SH-SY5Y (cell line): ENCODE measurements at regions not wholly inside any gene's neighbourhood (a gene's known extent, or its start where the extent isn't known, plus 50 kb on each side); places are given as distances from the start of the nearest gene placed in this dataset.

Source experiments
- GATA2 ChIP-seq: IDR thresholded peaks from 2 replicates; pipeline ENCODE4 v1.6.1; 2011; ENCODE audit warnings: mild to moderate bottlenecking, low read depth, low read length
- GATA3 ChIP-seq: IDR thresholded peaks from 2 replicates; pipeline ENCODE4 v1.6.1; 2011; ENCODE audit warnings: low read depth, mild to moderate bottlenecking, low read length, moderate library complexity

- TF ChIP-seq GATA2 (no peak), GATA3 (no peak)
Observed at GRCh38 chr7:69173846-69174245, 424.4 kb upstream of the AUTS2 start.

DNA sequence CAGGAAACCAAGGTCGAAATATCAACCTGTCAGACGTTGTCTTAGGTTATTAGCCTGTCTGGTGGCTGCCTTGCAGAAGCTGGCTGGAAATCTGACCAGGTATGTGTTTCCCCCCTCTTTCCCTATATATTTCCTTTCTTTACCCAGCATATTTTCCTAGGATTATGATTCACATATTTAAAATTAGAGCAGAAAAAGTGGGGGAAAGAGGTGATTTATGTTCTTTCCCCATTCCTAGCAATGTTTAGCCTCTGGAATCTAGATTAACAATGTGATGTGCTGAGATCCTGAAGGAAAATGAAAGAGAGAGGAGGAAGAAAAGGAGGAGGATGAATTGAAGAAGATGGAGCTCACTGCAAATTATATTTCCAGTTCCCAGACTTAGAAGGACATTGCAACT lies 421.4 kb upstream of the AUTS2 start:
- TF ChIP-seq GATA2 (no peak), GATA3 (no peak)

- no peak for TF ChIP-seq GATA2
- no peak for TF ChIP-seq GATA3
Observed at GRCh38 chr7:69177461-69177861, 420.8 kb upstream of the AUTS2 start.

DNA sequence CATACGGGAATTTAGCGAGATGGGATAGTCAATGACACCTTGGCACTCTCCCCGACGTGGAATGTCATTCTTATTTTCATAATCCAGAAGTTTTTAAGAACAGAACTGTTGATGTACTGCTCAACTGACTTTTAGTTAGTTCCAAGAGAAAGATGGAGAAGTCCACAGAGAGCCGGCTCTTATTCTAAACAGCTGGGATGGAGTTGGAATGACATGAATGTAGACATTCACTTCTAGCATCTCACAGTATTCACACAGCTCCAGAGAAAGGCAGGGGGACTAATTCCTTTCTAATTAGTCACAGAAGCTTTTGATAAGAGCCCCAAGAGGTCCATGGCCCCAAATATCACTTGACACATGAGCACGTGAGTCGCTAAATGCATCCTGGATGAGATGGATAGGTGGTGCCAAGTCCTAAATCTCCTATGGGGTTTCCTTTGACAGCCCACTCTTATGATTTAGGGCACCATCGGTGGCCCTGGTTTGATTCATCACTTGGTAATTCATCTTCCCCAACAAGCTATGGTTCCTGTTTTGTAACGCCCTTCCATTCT lies 420.3 kb upstream of the AUTS2 start:
- no peak for TF ChIP-seq GATA3
- TF ChIP-seq GATA2 = no peak

DNA sequence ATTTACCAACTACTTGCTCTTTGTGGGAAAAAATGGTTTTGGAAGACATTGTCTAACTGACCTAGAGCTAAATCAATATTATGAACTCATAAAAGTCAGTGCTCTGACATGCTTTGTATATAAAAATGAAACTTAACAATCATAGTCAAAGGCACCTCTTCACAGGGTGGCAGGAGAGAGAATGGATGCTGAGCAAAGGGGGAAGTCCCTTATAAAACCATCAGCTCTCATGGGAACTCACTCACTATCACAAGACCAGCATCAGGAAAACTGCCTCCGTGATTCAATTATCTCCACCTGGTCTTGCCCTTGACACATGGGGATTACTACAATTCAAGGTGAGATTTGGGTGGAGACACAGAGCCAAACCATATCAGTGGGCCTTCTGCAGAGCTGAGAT lies 417.6 kb upstream of the AUTS2 start:
- TF ChIP-seq GATA2 = no peak
- no peak for TF ChIP-seq GATA3

DNA sequence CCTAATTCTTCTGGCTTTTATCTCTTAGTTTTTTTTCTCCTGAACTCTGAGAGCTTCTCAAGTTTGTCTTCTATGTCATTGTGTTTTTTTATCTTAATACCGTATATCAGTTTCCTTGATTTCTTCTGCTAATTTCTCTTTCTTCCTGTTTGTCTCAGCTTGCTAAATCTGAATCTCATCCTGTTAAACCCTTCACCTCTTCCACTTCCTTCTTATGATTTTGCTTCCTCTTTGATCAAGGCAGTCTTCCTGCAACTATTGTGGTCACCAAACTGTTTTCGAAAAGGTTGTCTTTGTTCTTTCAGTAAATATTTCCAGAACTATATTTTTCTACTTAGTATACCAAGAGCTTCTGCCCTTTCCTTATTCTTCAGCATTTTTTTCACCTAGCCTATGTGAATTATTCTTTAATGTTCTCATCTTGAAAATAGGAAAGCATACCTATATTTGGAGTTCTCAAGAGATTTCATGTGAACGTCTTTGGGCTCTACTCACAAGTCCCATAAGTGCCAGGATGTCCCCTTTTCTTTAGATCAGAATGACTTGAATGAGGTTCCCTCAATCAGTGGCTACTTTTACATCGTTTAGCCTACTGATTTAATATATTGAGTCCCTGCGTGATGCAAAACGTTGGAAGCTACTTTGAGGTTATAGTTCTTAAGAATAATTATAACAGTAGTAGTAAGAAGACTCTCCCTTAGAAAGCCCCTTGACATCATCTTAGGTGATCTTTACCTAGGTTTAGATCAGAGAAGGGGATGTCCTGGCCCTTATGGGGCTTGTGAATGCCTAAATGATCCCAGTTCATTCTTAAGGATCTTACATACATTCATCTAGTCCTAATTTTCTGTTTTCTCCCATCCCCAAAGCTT lies 415.4 kb upstream of the AUTS2 start:
- no peak for TF ChIP-seq GATA2

DNA sequence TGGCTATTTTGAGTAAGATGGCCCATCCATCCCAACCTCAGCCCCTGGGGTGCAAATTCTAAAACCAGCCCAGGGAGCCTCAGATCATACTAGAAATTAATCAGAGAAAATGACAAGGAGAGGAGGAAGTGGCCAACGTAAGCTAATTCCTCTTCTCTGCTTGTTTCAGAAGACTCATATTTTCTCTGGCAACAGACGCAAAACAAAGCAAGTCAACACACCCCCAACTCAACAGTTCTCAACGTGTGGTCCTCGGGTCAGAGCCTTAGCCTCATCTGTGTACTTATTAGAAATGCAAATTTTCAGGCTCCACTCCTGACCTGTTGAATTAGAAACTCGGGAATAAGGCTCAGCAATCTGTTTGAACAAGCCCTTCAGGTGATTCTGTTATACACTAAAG lies 413.9 kb upstream of the AUTS2 start:
- no peak for TF ChIP-seq GATA3
- no peak for TF ChIP-seq GATA2

DNA sequence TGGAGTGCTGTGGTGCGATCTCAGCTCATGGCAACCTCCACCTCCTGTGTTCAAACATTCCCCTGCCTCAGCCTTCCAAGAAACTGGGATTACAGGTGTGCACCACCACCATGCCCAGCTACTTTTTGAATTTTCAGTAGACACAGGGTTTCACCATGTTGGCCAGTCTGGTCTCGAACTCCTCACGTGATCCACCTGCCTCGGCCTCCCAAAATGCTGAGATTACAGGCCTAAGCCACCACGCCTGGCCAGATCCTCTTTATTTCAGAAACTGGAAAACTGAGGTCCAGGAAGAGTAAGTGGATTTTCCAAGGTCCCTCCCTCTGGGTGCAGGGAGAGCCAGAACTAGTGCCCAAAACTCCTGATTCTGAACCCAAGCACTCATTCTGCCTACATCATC lies 413.1 kb upstream of the AUTS2 start:
- TF ChIP-seq GATA3 = no peak
- no peak for TF ChIP-seq GATA2

GRCh38 chr7:69186974-69187373 lies 411.3 kb upstream of the AUTS2 start:
- TF ChIP-seq GATA3 = no peak
- TF ChIP-seq GATA2 = no peak

DNA sequence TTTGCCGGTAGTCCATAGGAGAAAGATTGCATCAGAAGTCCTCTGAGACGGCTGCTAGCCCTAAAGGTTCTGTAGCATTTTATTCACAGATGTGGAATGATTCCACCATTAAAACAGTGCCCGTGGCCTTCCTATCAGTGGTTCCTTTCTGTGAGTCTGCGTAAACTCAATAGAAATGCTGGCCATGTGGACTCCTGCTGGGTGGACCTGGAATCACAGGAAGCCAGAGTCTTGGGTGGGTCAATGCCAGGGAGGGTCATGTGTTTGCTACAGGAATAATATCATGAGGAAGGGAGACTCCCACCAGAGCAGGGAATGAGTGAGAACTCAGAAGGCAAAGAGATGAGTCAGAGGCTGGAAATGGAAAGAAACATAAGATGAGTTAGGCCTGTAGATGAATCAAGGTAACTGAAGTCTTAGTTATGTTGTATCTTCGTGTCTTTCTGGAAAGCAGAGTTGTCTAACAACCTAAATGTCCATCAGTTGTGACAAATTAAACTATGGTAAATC lies 410.4 kb upstream of the AUTS2 start:
- TF ChIP-seq GATA3 (no peak), GATA2 (no peak)

DNA sequence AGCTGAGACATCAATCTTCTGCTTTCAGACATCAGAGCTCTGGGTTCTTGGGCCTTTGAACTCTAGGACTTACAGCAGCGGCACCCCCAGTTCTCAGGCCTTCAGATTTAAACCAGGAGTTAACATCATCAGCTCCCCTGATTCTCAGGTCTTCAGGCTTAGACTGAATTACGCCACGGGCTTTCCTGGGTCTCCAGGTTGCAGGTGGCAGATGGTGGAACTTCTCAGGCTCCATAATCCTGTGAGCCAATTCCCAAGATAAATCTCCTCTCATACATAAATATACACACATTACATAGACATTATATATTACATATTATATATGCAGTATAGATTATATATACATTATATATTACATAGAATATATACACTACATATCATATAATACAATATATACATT lies 408.9 kb upstream of the AUTS2 start:
- TF ChIP-seq GATA3 (no peak), GATA2 (no peak)

- TF ChIP-seq GATA2 = no peak
- TF ChIP-seq GATA3 = no peak
Observed at GRCh38 chr7:69190025-69190424, 408.2 kb upstream of the AUTS2 start.

DNA sequence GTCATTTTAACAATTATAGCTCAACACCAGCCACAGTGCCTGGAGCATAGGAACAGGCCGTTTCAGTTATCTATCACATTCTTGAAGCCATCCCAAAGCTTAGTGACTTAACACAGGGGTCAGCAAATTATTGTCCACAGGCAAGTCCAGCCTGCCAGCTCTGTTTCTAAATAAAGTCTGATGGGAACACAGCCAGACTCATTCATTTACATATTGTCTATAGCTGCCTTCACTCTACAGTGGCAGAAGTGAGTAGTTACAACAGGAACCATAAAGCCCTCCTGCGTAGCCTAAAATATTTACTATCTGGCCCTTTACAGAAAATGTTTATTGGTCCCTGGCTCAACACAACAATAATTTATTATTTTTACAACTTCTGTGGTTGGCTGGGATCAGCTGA lies 407.5 kb upstream of the AUTS2 start:
- no peak for TF ChIP-seq GATA2
- no peak for TF ChIP-seq GATA3

DNA sequence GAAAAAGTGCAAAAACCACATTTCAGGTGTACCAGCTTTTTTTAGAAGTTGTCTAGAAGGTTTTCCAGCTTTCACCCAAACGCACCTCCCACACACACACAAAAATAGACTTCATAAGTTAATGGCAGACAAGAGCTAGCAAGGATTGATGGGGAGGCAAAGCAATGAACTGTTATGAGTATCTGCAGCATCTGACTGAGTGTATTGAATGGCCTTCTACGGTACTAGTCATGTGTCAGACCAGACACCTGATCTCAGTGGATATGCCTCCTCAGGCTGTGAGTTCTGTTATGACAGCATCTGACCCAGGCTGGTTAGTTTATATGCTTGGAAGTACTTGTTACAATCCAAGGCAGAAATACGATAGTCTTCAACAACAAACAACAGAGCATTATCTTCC lies 406.1 kb upstream of the AUTS2 start:
- TF ChIP-seq GATA3 (no peak), GATA2 (no peak)

- no peak for TF ChIP-seq GATA2
- TF ChIP-seq GATA3 = no peak
Observed at GRCh38 chr7:69193061-69193460, 405.2 kb upstream of the AUTS2 start.

- TF ChIP-seq GATA3 = no peak
- no peak for TF ChIP-seq GATA2
Observed at GRCh38 chr7:69196593-69196992, 401.7 kb upstream of the AUTS2 start.
